COR-L47 (cell line): ENCODE measurements at regions not wholly inside any gene's neighbourhood (a gene's known extent, or its start where the extent isn't known, plus 50 kb on each side); places are given as distances from the start of the nearest gene placed in this dataset.
"Not testable (repeated sequence)": the region's sequence is repeated elsewhere in the genome, so short reads cannot be mapped to it uniquely, and the experiment has no call there.

ENCODE experiments used
- DNase-seq: peaks from one replicate; lab custom pipeline; 2025; lab: John Stamatoyannopoulos, UW

DNA sequence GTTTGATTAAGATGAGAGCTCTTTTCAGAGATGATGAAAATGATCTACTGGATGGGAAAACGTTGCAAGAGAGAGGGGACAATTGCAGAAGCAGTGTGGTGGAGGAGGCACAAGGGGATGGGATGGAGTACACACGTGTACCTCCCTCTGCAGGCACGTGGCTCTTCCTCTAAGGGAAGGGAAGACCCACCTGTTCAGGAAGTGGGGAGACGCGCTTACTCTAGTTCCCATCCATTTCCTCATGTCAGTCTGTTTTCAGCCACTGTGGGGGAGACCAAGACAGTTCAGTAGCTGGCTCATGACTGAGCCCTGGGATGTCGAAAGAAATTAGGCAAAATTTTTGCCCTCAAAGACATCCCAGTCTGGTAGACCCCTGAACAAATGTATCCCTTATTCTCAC lies 619.2 kb upstream of the CLINT1 start:
- DNase-seq: no peak

DNA sequence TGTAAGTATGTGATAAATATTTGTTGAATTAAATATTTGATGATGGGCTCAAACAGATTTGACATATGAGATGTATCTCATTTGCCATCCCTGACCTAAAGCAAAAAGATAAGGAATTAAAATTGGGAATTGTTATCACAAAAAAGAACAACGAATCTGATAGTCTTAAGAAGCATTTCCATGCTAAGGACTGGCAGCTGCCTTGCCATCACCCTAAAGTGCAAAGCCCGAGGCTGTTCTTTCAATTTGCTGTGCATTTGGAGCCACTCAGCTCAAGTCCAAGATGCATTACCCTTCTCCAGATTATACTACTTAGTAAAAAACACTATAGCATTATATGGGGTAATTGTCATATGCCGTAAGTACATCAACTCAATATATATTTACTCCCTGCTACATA lies 618.3 kb upstream of the CLINT1 start:
- no peak for DNase-seq

DNA sequence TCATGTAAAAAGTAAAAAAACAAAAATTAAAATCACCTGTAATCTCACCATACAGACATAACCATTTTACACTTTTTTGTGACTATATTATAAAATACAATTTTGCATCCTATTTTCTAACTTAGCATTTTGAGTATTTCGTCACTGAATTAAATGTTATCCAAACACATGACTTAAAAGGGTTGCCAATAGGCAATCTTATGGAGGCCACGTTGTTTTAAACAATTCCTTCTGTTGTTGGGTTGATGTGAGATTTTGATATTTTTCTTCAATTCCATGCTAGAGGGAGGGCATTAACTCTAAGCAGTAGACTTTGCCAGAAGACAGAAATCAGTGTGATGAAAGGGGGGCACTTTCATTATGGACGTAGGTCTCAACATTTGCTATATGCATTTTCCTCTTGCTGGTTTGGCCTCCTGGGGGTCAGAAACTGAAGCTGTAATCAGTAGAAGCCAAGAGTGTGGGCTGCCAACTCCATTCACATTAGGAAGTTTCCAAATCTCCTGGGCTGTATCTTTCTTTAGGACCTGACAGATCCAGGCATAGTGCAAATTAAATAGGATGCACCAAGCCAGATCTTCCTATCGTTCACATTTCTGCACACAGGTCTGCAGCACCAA lies 614.2 kb upstream of the CLINT1 start:
- no peak for DNase-seq

DNA sequence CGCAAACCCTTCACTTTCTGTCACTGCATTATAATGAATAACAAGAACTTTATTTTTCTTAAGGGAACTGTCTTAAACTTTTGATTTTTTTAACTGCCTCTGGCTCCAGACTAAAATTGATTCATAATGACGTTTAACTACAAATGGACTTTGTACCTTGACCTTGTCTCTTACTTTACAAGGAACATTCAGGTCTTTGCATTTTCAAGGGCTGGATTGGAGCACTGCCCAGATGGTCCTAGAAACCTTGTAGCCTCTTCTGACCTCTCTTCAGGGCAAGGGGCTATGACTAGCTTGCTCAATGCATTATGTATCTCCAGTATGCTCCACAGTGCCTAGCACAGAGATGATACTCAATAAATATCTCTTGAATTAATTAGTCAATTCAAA lies 612.6 kb upstream of the CLINT1 start:
- no peak for DNase-seq

DNA sequence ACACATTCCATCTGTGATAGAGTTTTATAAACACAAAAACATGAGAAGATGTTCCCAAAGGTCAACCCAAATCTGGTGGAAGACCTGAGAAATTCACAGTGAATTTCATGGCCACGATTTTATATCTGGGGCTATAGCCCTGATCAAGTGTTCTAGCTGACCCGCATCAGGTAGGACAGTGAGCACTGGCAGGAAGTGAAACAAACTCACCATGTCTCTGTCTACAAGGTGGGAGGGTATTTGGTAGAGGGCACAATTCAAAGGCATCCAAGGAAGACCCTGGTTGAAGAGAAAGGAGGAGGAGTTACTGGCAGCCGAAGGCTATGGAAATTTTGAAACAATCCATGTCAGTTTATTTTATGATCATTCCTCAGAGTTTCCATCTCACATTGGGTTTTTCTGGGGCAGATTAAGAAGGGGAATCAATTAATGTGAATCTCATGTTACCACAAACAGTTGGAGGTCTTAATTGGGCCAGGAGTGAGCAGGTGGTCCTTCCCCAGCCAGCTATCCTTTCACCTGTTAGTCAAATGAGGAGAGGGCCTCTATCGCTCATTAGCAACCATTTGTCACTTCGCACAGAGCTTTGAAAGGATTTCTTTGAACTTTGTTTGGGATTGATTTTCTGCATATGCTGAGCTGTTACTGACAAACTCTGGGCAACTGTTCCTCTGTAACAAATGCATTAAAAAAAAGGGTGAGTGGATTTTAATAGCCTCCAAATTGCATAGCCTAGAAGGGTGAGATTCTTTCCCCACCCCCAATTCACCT lies 612.0 kb upstream of the CLINT1 start:
- DNase-seq: no peak

- DNase-seq: no peak
Observed at GRCh38 chr5:158468444-158468843, 609.5 kb upstream of the CLINT1 start.

GRCh38 chr5:158466191-158466590 lies 607.2 kb upstream of the CLINT1 start:
- DNase-seq: no peak

GRCh38 chr5:158465086-158465972 lies 606.4 kb upstream of the CLINT1 start:
- no peak for DNase-seq

- no peak for DNase-seq
Observed at GRCh38 chr5:158464383-158464782, 605.4 kb upstream of the CLINT1 start.

- DNase-seq: no peak
Observed at GRCh38 chr5:158463938-158464337, 605.0 kb upstream of the CLINT1 start.

DNA sequence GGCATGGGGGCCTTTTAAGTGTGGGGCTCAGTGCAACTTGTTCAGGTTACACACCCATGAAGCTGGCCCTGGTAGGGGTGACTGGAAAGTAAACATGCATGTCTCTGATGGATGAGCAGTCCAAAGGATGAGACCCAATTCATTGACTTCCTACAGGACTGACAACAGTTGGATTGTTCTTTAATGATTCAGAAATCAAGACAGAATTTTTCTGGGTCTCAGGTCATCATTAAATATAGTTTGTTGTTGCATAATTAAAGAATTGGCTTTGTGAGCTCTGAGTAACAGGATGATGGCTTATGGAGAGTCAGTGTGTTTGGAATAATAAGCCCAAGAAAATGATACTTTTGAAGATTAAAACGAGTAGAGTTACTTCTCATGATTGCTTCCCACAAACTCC lies 604.2 kb upstream of the CLINT1 start:
- DNase-seq: no peak

- DNase-seq: no peak
Observed at GRCh38 chr5:158462349-158463114, 603.6 kb upstream of the CLINT1 start.

GRCh38 chr5:158461240-158461854 lies 602.4 kb upstream of the CLINT1 start:
- DNase-seq: no peak

DNA sequence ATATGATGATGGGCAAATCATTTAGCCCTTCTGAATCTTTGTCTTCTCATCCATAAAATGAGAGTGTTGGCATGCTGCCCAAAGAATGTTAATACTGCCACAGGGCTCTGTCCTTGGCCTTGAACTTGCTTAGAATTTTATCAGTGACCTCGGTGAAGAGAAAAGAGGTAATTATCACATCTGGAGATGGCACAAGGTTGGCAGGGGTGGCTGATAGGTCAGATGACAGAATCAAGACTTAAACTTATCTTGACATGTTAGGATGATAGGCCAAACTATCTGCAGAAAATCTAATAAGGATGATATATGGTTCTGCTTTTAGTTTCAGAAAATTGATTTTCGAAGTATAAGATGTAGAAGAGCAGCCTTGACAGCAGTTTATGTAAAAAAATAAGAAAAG lies 599.1 kb upstream of the CLINT1 start:
- DNase-seq: no peak

- no peak for DNase-seq
Observed at GRCh38 chr5:158456756-158457155, 597.8 kb upstream of the CLINT1 start.

DNA sequence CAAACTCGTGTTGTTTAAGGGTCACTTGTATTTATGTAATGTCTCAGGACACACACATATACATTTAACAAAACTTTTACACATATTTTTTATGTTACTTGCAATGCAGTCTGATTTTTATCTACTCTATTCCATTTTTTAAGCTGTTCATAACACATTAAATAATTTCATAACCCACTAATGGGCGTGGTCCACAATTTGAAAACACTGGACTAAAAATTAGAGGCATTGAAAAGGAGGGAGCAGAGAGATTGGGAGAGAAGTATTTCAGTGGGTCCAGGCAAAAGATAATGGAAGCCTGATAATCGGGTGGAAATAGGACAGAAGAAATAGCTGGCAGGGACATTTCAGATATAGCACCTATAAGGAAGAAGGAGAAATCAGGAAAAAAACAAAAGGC lies 597.3 kb upstream of the CLINT1 start:
- no peak for DNase-seq

DNA sequence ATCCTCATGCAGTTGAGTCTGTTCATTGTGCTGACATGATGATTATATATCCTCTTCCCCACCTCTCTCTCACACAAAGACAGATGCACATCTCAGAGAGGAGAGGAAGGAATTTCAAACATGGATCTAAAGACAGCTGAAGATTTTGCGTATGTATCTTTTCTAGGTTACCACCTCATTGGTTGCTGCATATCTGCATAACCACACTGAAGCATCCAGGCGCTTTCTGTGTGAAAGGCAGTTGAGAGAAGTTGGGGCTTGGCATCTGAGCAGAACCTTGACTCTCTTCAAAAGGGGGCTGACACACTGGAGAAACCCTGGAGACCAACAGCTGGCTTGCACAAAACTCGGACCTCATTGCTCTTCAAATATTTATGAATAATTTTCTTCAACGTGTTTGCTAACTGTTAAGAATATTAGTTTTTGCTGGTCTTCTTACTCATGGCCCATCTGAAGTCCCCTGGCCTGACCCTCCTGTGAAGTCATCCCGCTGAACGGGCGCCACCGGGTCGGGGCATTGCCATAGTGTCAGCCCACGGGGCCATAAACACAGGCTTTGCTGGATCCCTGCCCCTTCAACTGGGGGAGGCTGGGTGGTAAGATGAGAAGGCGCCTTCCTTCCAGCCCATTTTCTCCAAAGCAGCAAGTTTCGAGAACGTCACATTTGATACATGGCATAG lies 593.2 kb upstream of the CLINT1 start:
- no peak for DNase-seq

DNA sequence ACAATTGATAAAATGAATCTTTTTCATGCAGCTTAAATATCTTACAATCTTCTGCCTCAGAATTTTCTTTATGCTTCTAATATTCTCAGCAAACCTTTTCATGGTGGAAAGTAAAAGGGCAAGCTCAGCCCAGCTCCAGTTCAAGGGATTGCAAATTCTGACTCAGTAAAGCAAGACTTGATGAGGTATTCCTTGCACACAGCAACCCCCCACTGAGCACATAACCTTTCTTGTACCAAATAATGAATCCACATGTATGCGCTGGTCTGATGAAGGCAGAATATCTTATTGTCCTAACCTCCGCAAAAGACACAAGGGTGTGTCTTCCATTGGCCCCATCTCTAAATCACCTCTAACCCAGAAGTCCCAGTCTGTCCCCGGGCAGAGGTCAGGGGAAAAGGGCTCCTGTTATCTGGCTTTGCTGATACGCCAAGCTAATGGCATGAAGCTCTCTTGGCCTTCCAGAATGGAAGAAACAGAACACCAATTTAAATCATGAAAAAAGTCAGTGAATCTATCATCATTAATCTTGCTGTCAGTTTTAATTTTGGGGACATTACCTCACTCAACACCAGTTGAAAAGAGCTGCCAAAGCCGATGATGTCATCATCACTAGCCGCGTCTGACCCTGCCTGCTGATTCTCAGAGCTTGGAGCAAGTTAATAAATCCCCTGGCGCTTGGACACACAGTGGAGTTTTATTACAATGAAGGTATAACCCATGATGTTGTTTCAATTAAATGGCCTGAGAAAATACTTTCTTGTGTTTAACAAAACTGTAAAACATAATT lies 592.5 kb upstream of the CLINT1 start:
- DNase-seq: no peak

DNA sequence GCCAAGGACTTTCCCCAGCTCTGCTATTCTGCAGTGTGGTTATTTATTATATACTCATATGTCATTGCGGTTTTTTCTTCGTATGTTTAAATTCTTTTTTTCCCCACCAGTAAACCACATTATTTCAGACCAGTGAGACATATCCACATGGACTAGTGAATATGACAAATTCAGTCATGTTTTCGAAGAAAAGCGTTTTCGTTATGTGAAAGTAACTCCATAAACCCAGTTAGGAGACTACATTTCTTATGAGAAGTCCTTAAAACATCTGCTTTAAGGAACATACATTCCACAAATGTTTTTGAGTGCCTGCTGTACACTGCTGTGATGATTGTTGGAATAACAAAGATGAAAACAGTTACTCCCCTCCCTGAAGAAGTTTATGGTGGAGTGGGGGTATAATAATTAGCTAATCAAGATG lies 591.8 kb upstream of the CLINT1 start:
- no peak for DNase-seq

GRCh38 chr5:158446761-158447160 lies 587.8 kb upstream of the CLINT1 start:
- not testable (repeated sequence) for DNase-seq
